ENCODE measurements at regions not wholly inside any gene's neighbourhood (a gene's known extent, or its start where the extent isn't known, plus 50 kb on each side); places are given as distances from the start of the nearest gene placed in this dataset.

DNA sequence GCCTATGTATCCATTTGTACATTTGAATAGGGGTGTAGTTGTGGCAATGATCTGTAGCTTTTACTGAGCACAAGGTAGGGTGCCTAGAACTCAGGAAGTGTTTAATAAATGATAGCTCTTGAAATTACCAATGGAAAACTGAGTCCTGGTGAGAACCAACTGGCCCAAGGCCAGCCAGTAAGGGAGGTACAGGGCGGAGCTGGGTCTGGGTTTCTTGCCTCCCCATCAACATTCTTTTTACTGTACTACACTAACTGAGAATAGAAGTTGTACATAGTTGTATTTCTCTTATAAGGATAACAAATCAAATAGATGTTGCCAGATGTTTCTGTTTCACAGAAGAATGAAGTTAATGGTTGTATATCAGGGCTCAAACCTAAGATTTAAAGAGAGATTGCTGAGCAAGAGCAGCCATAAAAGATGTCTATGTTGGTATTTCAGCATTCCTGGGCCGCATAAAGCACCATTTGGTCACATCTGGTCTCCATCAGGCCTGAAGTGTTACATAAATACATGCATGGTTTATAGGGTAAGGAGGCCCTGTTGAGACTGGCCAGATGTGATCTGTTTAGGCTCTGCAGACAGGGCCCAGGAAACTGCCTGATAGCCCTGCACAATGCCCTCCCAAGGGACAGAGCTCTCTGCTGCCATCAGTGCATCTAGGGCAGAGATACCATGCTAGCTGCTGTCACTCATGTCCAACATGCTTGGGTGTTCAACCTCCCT lies 210.5 kb downstream of the NXNL2 start (continued):
- TF ChIP-seq, protein P1, sequence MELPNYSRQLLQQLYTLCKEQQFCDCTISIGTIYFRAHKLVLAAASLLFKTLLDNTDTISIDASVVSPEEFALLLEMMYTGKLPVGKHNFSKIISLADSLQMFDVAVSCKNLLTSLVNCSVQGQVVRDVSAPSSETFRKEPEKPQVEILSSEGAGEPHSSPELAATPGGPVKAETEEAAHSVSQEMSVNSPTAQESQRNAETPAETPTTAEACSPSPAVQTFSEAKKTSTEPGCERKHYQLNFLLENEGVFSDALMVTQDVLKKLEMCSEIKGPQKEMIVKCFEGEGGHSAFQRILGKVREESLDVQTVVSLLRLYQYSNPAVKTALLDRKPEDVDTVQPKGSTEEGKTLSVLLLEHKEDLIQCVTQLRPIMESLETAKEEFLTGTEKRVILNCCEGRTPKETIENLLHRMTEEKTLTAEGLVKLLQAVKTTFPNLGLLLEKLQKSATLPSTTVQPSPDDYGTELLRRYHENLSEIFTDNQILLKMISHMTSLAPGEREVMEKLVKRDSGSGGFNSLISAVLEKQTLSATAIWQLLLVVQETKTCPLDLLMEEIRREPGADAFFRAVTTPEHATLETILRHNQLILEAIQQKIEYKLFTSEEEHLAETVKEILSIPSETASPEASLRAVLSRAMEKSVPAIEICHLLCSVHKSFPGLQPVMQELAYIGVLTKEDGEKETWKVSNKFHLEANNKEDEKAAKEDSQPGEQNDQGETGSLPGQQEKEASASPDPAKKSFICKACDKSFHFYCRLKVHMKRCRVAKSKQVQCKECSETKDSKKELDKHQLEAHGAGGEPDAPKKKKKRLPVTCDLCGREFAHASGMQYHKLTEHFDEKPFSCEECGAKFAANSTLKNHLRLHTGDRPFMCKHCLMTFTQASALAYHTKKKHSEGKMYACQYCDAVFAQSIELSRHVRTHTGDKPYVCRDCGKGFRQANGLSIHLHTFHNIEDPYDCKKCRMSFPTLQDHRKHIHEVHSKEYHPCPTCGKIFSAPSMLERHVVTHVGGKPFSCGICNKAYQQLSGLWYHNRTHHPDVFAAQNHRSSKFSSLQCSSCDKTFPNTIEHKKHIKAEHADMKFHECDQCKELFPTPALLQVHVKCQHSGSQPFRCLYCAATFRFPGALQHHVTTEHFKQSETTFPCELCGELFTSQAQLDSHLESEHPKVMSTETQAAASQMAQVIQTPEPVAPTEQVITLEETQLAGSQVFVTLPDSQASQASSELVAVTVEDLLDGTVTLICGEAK (IDR thresholded peaks at IDR 0.05), result no peak
- TF ChIP-seq, protein P1 (CRISPR knock-in tag; IDR thresholded peaks at IDR 0.05), result no peak
- TF ChIP-seq, protein P2, sequence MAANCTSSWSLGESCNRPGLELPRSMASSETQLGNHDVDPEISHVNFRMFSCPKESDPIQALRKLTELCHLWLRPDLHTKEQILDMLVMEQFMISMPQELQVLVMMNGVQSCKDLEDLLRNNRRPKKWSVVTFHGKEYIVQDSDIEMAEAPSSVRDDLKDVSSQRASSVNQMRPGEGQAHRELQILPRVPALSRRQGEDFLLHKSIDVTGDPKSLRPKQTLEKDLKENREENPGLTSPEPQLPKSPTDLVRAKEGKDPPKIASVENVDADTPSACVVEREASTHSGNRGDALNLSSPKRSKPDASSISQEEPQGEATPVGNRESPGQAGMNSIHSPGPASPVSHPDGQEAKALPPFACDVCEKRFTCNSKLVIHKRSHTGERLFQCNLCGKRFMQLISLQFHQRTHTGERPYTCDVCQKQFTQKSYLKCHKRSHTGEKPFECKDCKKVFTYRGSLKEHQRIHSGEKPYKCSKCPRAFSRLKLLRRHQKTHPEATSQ (CRISPR knock-in tag; IDR thresholded peaks at IDR 0.05; ENCODE audit: borderline replicate concordance), result no peak
- no peak for TF ChIP-seq ZNF547 (CRISPR knock-in tag; IDR thresholded peaks at IDR 0.05)
- no peak for TF ChIP-seq RARG (CRISPR knock-in tag; IDR thresholded peaks at IDR 0.05; ENCODE audit: low read depth)
- TF ChIP-seq, protein P3, sequence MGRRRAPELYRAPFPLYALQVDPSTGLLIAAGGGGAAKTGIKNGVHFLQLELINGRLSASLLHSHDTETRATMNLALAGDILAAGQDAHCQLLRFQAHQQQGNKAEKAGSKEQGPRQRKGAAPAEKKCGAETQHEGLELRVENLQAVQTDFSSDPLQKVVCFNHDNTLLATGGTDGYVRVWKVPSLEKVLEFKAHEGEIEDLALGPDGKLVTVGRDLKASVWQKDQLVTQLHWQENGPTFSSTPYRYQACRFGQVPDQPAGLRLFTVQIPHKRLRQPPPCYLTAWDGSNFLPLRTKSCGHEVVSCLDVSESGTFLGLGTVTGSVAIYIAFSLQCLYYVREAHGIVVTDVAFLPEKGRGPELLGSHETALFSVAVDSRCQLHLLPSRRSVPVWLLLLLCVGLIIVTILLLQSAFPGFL (CRISPR knock-in tag; IDR thresholded peaks at IDR 0.05), result no peak
- no peak for TF ChIP-seq ZNF282 (IDR thresholded peaks at IDR 0.05; ENCODE audit: partially characterized antibody)
- TF ChIP-seq ZNF563 (CRISPR knock-in tag; IDR thresholded peaks at IDR 0.05), result no peak
- TF ChIP-seq DNMT3B (CRISPR knock-in tag; conservative IDR thresholded peaks at IDR 0.05), result no peak
- no peak for TF ChIP-seq ATF6 (CRISPR knock-in tag; conservative IDR thresholded peaks at IDR 0.05)
- no peak for TF ChIP-seq SKI (IDR thresholded peaks at IDR 0.05; ENCODE audit: partially characterized antibody)
- TF ChIP-seq PHF5A (CRISPR knock-in tag; IDR thresholded peaks at IDR 0.05; ENCODE audit: low read depth, unreplicated experiment), result no peak
